ENCODE measurements at regions not wholly inside any gene's neighbourhood (a gene's known extent, or its start where the extent isn't known, plus 50 kb on each side); places are given as distances from the start of the nearest gene placed in this dataset.
"Not testable (repeated sequence)": the region's sequence is repeated elsewhere in the genome, so short reads cannot be mapped to it uniquely, and the experiment has no call there.

- H3K27me3 Mint-ChIP-seq; H3K27ac Mint-ChIP-seq; H3K9me3 Mint-ChIP-seq; DNase-seq (ENCODE audit: low spot score in 2 of 2); H3K4me3 Mint-ChIP-seq; H3K4me1 Mint-ChIP-seq; ATAC-seq (ENCODE audit: low read depth): not testable (repeated sequence)
- peaks cover 14% of the 10 kb centered on the region for H3K36me3 Mint-ChIP-seq
Observed at GRCh38 chr16:29234536-29235275, 171.8 kb downstream of the NPIPB11 start.

DNA sequence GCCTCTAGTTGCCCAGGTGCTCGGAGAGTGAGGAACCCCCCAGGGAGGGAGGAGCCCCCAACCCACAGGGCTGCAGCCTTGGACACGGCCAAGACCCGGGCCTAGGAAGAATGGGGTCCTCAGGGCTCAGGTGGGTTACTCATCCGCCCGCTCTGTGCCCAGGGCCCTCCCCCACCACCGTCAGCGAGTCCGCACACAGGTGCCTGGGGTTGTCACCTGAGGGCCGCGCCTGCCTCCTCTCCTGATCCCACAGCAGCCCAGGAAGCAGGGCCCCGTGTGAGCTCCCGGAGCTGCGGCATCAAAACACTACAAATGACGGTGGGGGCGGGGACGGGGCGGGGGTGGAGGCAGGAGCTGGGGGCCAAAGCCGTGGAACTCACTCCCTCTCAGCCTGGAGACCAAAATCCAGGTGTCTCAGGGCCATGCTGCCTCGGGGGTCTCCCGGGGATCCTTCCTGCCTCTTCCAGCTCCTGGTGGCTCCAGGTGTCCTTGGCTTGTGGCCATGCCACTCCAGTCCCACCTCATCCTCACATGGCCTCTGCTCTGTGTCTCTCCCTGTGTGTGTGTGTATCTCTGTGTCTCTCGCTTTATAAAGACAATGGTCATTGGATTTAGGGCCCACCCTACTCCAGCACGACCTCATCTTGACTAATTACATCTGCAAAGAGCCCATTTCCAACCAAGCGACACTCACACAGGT is 172.7 kb downstream of the NPIPB11 start:
- not testable (repeated sequence) for DNase-seq (ENCODE audit: low spot score in 2 of 2); ATAC-seq (ENCODE audit: low read depth); H3K27ac Mint-ChIP-seq

DNA sequence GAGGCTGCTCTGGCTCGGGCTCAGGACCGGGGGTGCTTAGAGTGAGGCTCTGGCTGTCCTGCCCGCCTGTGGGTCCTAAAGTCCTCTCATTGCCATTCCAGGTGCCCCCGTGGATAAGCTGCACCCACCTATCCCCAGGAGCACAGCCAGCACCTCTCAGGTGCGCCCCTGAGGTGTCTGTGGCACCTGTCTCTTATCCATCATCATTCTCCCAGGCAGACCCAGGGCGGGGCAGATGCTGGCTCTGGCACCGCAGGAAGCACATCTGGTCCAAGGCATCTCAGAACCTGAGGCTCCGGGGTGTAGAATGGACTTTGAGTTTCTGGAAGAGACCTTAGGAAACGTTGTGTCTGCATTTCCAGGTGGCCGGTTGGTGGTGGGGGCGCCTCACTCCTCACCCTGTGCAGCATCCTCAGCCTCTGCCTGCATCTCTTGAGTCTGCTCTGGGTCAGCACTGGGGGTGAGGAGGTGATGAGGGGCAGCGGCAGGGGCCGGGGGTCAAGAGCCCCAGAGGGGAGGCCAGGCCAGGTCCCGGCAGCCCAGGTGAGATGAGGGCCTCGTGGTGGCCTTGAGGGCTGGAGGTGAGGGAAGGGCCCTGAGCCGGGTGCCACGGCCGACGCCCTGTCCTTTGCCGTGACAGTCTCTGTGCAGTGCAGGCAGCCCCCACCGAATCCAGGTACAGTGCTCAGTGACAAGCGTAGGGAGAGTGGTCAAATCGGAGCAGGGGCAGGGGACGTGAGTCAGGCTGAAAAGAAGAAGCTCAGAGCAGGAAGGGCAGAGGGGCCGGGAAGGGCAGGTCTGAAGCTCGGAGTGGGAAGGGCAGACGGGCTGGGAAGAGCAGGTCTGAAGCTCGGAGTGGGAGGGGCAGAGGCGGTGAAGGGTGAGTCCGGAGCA is 173.5 kb downstream of the NPIPB11 start:
- no peaks in the 10 kb centered on the region for H3K27me3 Mint-ChIP-seq
- H3K4me3 Mint-ChIP-seq = no peak overlapping the region
- no peak for ATAC-seq (ENCODE audit: low read depth)
- peaks cover 9% of the 10 kb centered on the region for H3K36me3 Mint-ChIP-seq
- peaks cover 2% of the 10 kb centered on the region for H3K9me3 Mint-ChIP-seq
- peaks cover 5% of the 10 kb centered on the region for H3K4me1 Mint-ChIP-seq
- H3K27ac Mint-ChIP-seq = no peak overlapping the region
- DNase-seq (ENCODE audit: low spot score in 2 of 2) = peak in 1 of 2 donors; percentile 8

More for the DNA sequence above, 172.7 kb downstream of the NPIPB11 start:
- H3K9me3 Mint-ChIP-seq, H3K4me3 Mint-ChIP-seq, H3K27me3 Mint-ChIP-seq, H3K4me1 Mint-ChIP-seq: not testable (repeated sequence)
- peaks cover 11% of the 10 kb centered on the region for H3K36me3 Mint-ChIP-seq

DNA sequence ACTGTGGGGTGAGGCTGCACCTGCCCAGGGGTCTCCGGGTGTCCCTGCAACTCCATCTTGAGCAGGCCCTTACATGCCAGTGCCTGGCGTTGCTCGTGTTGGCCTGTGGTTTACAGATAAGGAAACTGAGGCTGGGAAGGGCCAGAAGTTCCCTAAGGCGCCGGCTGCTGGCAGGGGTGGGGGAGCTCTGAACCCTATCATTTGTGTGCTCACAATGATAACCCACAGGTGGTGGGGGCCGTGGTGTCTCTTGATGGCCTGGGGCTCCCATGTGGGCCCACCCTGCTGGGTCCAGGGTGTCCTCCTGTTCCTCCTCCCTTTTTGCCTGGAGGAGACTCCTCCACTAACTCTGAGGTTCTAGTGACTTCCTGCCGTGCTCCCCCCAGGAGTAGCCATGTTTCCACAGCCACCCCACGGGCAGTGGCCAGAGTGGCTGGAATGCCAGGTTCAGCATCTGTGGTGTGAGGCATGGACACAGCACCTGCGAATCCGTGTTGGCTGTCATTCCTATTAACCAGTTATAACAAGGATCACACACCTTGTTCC is 174.3 kb downstream of the NPIPB11 start:
- H3K27me3 Mint-ChIP-seq; H3K4me3 Mint-ChIP-seq; H3K4me1 Mint-ChIP-seq; H3K27ac Mint-ChIP-seq; ATAC-seq (ENCODE audit: low read depth); H3K36me3 Mint-ChIP-seq; H3K9me3 Mint-ChIP-seq: not testable (repeated sequence)
- DNase-seq (ENCODE audit: low spot score in 2 of 2) = peak in 1 of 2 donors; percentile 9

GRCh38 chr16:29231244-29231643 is 175.3 kb downstream of the NPIPB11 start:
- H3K27ac Mint-ChIP-seq = no peak overlapping the region
- ATAC-seq (ENCODE audit: low read depth) (no peak), DNase-seq (ENCODE audit: low spot score in 2 of 2) (peak in 1 of 2 donors; percentile 4)
- no peak overlapping the region for H3K4me3 Mint-ChIP-seq
- H3K9me3 Mint-ChIP-seq = peaks cover 7% of the 10 kb centered on the region
- no peaks in the 10 kb centered on the region for H3K27me3 Mint-ChIP-seq
- H3K4me1 Mint-ChIP-seq = peaks cover 10% of the 10 kb centered on the region
- peaks cover 16% of the 10 kb centered on the region for H3K36me3 Mint-ChIP-seq

- Mint-ChIP-seq H3K27ac (no peak overlapping the region), H3K9me3 (peaks cover 7% of the 10 kb centered on the region), H3K36me3 (peaks cover 14% of the 10 kb centered on the region), H3K27me3 (no peaks in the 10 kb centered on the region), H3K4me3 (no peak overlapping the region), H3K4me1 (peaks cover 10% of the 10 kb centered on the region)
- ATAC-seq (ENCODE audit: low read depth) = no peak
- DNase-seq (ENCODE audit: low spot score in 2 of 2) = peak in 1 of 2 donors; percentile 9
Observed at GRCh38 chr16:29230671-29231096, 175.8 kb downstream of the NPIPB11 start.

DNA sequence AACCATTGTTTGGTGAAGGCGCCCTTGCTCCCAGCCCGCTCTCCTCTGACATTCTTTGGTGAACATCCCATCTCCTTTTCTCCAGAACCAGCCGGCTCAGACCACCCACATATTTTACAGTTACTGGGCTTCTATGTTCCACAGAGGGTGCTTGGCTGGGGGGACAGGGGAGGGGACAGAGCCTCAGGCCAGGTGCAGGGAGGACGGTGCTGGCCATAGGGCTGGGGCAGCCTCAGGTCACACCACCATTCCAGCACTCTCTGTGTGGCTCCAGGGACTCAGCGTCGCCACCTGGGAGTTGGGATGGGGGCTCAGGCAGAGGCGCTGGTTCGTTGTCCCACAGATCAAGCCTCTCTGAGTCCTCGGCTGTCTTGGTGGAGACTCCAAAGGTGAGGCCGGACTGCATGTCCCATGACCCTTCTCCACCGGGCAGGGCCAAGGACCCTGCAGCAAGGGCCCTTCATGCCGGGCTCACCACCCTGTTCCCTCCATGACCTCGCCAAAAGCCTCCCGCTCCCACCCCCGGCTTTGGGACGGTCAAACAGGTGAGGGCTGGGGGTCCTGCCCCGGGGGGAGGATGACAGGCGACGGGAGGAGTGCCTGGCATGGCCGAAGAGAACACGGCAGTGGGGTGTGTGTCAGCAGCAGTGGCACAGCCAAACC is 176.4 kb downstream of the NPIPB11 start:
- H3K27me3 Mint-ChIP-seq; H3K4me1 Mint-ChIP-seq; H3K9me3 Mint-ChIP-seq; H3K4me3 Mint-ChIP-seq; H3K27ac Mint-ChIP-seq; ATAC-seq (ENCODE audit: low read depth): not testable (repeated sequence)
- DNase-seq (ENCODE audit: low spot score in 2 of 2) = peak in 1 of 2 donors; percentile 8
- peaks cover 14% of the 10 kb centered on the region for H3K36me3 Mint-ChIP-seq

- DNase-seq (ENCODE audit: low spot score in 2 of 2) = peak in 1 of 2 donors; percentile 10
- not testable (repeated sequence) for H3K4me3 Mint-ChIP-seq; H3K27me3 Mint-ChIP-seq; H3K9me3 Mint-ChIP-seq; ATAC-seq (ENCODE audit: low read depth); H3K27ac Mint-ChIP-seq; H3K4me1 Mint-ChIP-seq
- peaks cover 14% of the 10 kb centered on the region for H3K36me3 Mint-ChIP-seq
Observed at GRCh38 chr16:29229616-29230005, 176.9 kb downstream of the NPIPB11 start.

- not testable (repeated sequence) for ATAC-seq (ENCODE audit: low read depth); H3K27me3 Mint-ChIP-seq; H3K9me3 Mint-ChIP-seq; H3K4me3 Mint-ChIP-seq; H3K4me1 Mint-ChIP-seq
- peak overlapping the region; percentile 72 for H3K27ac Mint-ChIP-seq
- peak in 1 of 2 donors; percentile 9 for DNase-seq (ENCODE audit: low spot score in 2 of 2)
- H3K36me3 Mint-ChIP-seq = peaks cover 11% of the 10 kb centered on the region
Observed at GRCh38 chr16:29228664-29229611, 177.6 kb downstream of the NPIPB11 start.

GRCh38 chr16:29227751-29228663 is 178.5 kb downstream of the NPIPB11 start:
- H3K36me3 Mint-ChIP-seq, H3K4me1 Mint-ChIP-seq, H3K4me3 Mint-ChIP-seq, H3K9me3 Mint-ChIP-seq, H3K27me3 Mint-ChIP-seq: not testable (repeated sequence)
- DNase-seq (ENCODE audit: low spot score in 2 of 2) (peak; percentile 52 to 58), ATAC-seq (ENCODE audit: low read depth) (peak; percentile 100)
- peak overlapping the region; percentile 72 for H3K27ac Mint-ChIP-seq

GRCh38 chr16:29226782-29227181 is 179.7 kb downstream of the NPIPB11 start:
- peaks cover 13% of the 10 kb centered on the region for H3K36me3 Mint-ChIP-seq
- ATAC-seq (ENCODE audit: low read depth) (no peak), DNase-seq (ENCODE audit: low spot score in 2 of 2) (no peak)
- no peak overlapping the region for H3K4me3 Mint-ChIP-seq
- peaks cover 10% of the 10 kb centered on the region for H3K4me1 Mint-ChIP-seq
- no peak overlapping the region for H3K27ac Mint-ChIP-seq
- H3K9me3 Mint-ChIP-seq = peaks cover 5% of the 10 kb centered on the region
- no peaks in the 10 kb centered on the region for H3K27me3 Mint-ChIP-seq

GRCh38 chr16:29224675-29225074 is 181.8 kb downstream of the NPIPB11 start:
- not testable (repeated sequence) for H3K4me3 Mint-ChIP-seq; H3K27me3 Mint-ChIP-seq; H3K27ac Mint-ChIP-seq; H3K9me3 Mint-ChIP-seq; ATAC-seq (ENCODE audit: low read depth); H3K4me1 Mint-ChIP-seq
- peaks cover 17% of the 10 kb centered on the region for H3K36me3 Mint-ChIP-seq
- peak in 1 of 2 donors; percentile 5 for DNase-seq (ENCODE audit: low spot score in 2 of 2)

Measured in memory B cell (primary cell).